ENCODE measurements at regions not wholly inside any gene's neighbourhood (a gene's known extent, or its start where the extent isn't known, plus 50 kb on each side); places are given as distances from the start of the nearest gene placed in this dataset.

GRCh38 chr6:73903155-73903554 is 207.2 kb downstream of the CD109 start:
- DNase-seq, result no peak

- no peak for DNase-seq
Observed at GRCh38 chr6:73901986-73902385, 206.0 kb downstream of the CD109 start.

GRCh38 chr6:73901311-73901710 is 205.3 kb downstream of the CD109 start:
- no peak for DNase-seq

- no peak for DNase-seq
Observed at GRCh38 chr6:73898599-73898998, 202.6 kb downstream of the CD109 start.

- no peak for DNase-seq
Observed at GRCh38 chr6:73893696-73894095, 197.7 kb downstream of the CD109 start.

GRCh38 chr6:73888050-73888449 is 192.0 kb downstream of the CD109 start:
- DNase-seq, result peak in 1 of 3 donors; percentile 3

- no peak for DNase-seq
Observed at GRCh38 chr6:73885393-73885792, 189.4 kb downstream of the CD109 start.

GRCh38 chr6:73884540-73884939 is 188.5 kb downstream of the CD109 start:
- no peak for DNase-seq

- no peak for DNase-seq
Observed at GRCh38 chr6:73879501-73880293, 183.7 kb downstream of the CD109 start.

- no peak for DNase-seq
Observed at GRCh38 chr6:73878403-73878802, 182.4 kb downstream of the CD109 start.

Data from suppressor macrophage treated with lipopolysaccharide for 1 hour (primary cell).